ENCODE measurements at regions not wholly inside any gene's neighbourhood (a gene's known extent, or its start where the extent isn't known, plus 50 kb on each side); places are given as distances from the start of the nearest gene placed in this dataset.

DNA sequence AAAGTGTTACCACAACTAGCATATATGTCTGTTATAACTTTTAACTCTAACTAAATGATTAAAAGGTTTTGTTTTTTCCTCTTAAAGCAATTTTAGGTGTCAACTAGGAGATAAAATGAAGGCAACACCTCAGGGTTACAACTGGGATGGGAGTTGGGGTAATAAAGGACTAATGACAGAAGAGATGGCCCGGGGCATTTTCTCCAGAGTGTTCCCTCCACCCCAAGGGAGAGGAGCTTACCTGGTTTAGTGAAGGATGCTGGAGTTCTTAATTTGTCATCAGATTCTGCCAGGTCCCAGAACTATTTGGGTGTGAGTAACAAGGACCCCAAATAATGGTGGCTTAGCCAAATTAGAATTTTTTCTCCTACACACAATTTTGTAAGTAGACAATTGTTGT, 260.3 kb downstream of the CD109 start:
- Histone ChIP-seq H4K20me1 (ENCODE audit: insufficient read depth, low read length) (no peaks in the 10 kb centered on the region), H2AFZ (ENCODE audit: low read length) (no peak overlapping the region), H3K9me3 (ENCODE audit: low read length) (no peaks in the 10 kb centered on the region), H3K9me2 (ENCODE audit: insufficient read depth, low read length) (no peaks in the 10 kb centered on the region), H3K36me3 (ENCODE audit: insufficient read depth, low read length) (no peaks in the 10 kb centered on the region), H3K4me3 (ENCODE audit: low read depth, low read length, poor library complexity, severe bottlenecking) (no peak overlapping the region), H3K79me2 (ENCODE audit: insufficient read depth, low read depth, low read length) (no peaks in the 10 kb centered on the region), H3K27ac (ENCODE audit: low read depth, low read length, poor library complexity, severe bottlenecking) (no peak overlapping the region), H3K4me1 (ENCODE audit: insufficient read depth, low read length, poor library complexity, severe bottlenecking) (no peaks in the 10 kb centered on the region), H3K4me2 (ENCODE audit: low read length) (no peak overlapping the region)
- no peak for DNase-seq (ENCODE audit: low spot score)
- ChIA-PET CTCF (ENCODE audit: unreplicated experiment) (no interaction called here), POLR2A (no interaction called here)
- no TSS peak for BruUV-seq (replicated peaks)
- no peak for TF ChIP-seq EZH2phosphoT487 (IDR thresholded peaks at IDR 0.05; ENCODE audit: borderline replicate concordance, low read depth, low read length)
- TF ChIP-seq, protein P1, sequence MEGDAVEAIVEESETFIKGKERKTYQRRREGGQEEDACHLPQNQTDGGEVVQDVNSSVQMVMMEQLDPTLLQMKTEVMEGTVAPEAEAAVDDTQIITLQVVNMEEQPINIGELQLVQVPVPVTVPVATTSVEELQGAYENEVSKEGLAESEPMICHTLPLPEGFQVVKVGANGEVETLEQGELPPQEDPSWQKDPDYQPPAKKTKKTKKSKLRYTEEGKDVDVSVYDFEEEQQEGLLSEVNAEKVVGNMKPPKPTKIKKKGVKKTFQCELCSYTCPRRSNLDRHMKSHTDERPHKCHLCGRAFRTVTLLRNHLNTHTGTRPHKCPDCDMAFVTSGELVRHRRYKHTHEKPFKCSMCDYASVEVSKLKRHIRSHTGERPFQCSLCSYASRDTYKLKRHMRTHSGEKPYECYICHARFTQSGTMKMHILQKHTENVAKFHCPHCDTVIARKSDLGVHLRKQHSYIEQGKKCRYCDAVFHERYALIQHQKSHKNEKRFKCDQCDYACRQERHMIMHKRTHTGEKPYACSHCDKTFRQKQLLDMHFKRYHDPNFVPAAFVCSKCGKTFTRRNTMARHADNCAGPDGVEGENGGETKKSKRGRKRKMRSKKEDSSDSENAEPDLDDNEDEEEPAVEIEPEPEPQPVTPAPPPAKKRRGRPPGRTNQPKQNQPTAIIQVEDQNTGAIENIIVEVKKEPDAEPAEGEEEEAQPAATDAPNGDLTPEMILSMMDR (conservative IDR thresholded peaks at IDR 0.05; ENCODE audit: low read length) = no peak
- intact Hi-C loops (cut with micrococcal nuclease; ENCODE audit: unreplicated experiment) = no loop called here

DNA sequence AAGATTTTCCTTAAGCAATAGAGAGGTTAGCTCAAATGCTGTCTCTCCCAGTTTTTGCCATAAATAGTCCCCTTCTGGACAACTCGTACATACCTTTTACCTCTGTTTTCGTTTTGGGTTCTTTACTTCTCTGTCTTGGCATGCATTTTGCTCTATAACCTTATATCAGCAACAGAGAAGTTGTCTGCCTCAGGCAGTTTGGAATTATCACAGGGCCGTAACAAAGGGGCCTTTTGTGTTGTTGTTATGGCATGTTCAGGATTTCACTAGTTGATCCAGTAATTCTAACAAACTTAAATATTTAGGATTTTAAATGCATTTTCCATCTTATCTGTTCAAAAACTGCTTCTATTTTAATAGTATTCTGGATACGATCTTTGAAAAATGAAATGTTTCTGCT, 259.8 kb downstream of the CD109 start:
- DNase-seq (ENCODE audit: low spot score) = no peak
- Histone ChIP-seq H3K36me3 (ENCODE audit: insufficient read depth, low read length) (no peaks in the 10 kb centered on the region), H3K4me1 (ENCODE audit: insufficient read depth, low read length, poor library complexity, severe bottlenecking) (no peaks in the 10 kb centered on the region), H3K79me2 (ENCODE audit: insufficient read depth, low read depth, low read length) (no peaks in the 10 kb centered on the region), H3K4me3 (ENCODE audit: low read depth, low read length, poor library complexity, severe bottlenecking) (no peak overlapping the region), H3K27ac (ENCODE audit: low read depth, low read length, poor library complexity, severe bottlenecking) (no peak overlapping the region), H2AFZ (ENCODE audit: low read length) (no peak overlapping the region), H4K20me1 (ENCODE audit: insufficient read depth, low read length) (no peaks in the 10 kb centered on the region), H3K4me2 (ENCODE audit: low read length) (no peak overlapping the region), H3K9me3 (ENCODE audit: low read length) (no peaks in the 10 kb centered on the region), H3K9me2 (ENCODE audit: insufficient read depth, low read length) (no peaks in the 10 kb centered on the region)
- BruUV-seq (replicated peaks) = no TSS peak
- POLR2A ChIA-PET = no interaction called here
- TF ChIP-seq, protein P1 (conservative IDR thresholded peaks at IDR 0.05; ENCODE audit: low read length) = no peak
- no peak for TF ChIP-seq EZH2phosphoT487 (IDR thresholded peaks at IDR 0.05; ENCODE audit: borderline replicate concordance, low read depth, low read length)
- intact Hi-C loops (cut with micrococcal nuclease; ENCODE audit: unreplicated experiment) = no loop called here
- CTCF ChIA-PET (ENCODE audit: unreplicated experiment) = no interaction called here

DNA sequence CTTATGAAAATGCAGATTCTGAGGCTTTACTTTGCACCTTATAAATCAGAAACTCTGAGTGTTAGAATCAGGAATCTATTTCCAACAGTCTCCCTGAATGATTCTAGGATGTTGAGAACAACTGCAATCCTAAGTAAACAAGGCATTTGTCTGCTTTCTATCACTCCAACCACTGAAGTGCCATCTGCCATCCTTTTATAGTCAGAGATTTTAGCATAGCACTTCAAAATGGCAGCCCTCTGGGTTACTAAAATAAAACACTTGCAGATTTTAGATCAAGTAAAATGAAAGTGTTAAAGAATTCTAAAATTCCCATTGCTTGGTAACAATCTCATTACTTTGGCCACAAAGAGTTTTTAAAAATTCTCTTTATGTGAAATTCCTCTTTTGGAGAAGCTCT, 258.9 kb downstream of the CD109 start:
- H2AFZ ChIP-seq (ENCODE audit: low read length) = no peak overlapping the region
- no peak for DNase-seq (ENCODE audit: low spot score)
- intact Hi-C loops (cut with micrococcal nuclease; ENCODE audit: unreplicated experiment) = no loop called here
- no peaks in the 10 kb centered on the region for H3K9me2 ChIP-seq (ENCODE audit: insufficient read depth, low read length)
- no peaks in the 10 kb centered on the region for H4K20me1 ChIP-seq (ENCODE audit: insufficient read depth, low read length)
- TF ChIP-seq EZH2phosphoT487 (IDR thresholded peaks at IDR 0.05; ENCODE audit: borderline replicate concordance, low read depth, low read length) = no peak
- TF ChIP-seq, protein P1 (conservative IDR thresholded peaks at IDR 0.05; ENCODE audit: low read length) = no peak
- H3K4me3 ChIP-seq (ENCODE audit: low read depth, low read length, poor library complexity, severe bottlenecking) = no peak overlapping the region
- no peak overlapping the region for H3K4me2 ChIP-seq (ENCODE audit: low read length)
- no TSS peak for BruUV-seq (replicated peaks)
- POLR2A ChIA-PET = no interaction called here
- no peak overlapping the region for H3K27ac ChIP-seq (ENCODE audit: low read depth, low read length, poor library complexity, severe bottlenecking)
- H3K36me3 ChIP-seq (ENCODE audit: insufficient read depth, low read length) = no peaks in the 10 kb centered on the region
- H3K79me2 ChIP-seq (ENCODE audit: insufficient read depth, low read depth, low read length) = no peaks in the 10 kb centered on the region
- no peaks in the 10 kb centered on the region for H3K9me3 ChIP-seq (ENCODE audit: low read length)
- CTCF ChIA-PET (ENCODE audit: unreplicated experiment) = no interaction called here
- no peaks in the 10 kb centered on the region for H3K4me1 ChIP-seq (ENCODE audit: insufficient read depth, low read length, poor library complexity, severe bottlenecking)
